Mucosa of gallbladder (tissue), 1 donor: ENCODE measurements at regions not wholly inside any gene's neighbourhood (a gene's known extent, or its start where the extent isn't known, plus 50 kb on each side); places are given as distances from the start of the nearest gene placed in this dataset.

Experiments used
- DNase-seq: peaks from one replicate; pipeline ENCODE4 v3.0.0-alpha.2; 2020; ENCODE audit warnings: low spot score
- donor health status: DM: no; HTN: no; CAD: no.

GRCh38 chr1:5340560-5341130, 651.6 kb downstream of the NPHP4 start:
- DNase-seq = no peak

- no peak for DNase-seq
These were observed 653.8 kb downstream of the NPHP4 start for GRCh38 chr1:5338466-5338865.

GRCh38 chr1:5333291-5333690, 658.9 kb downstream of the NPHP4 start:
- peak; percentile 76 for DNase-seq

- DNase-seq = no peak
These were observed 661.1 kb downstream of the NPHP4 start for GRCh38 chr1:5331101-5331500.

DNA sequence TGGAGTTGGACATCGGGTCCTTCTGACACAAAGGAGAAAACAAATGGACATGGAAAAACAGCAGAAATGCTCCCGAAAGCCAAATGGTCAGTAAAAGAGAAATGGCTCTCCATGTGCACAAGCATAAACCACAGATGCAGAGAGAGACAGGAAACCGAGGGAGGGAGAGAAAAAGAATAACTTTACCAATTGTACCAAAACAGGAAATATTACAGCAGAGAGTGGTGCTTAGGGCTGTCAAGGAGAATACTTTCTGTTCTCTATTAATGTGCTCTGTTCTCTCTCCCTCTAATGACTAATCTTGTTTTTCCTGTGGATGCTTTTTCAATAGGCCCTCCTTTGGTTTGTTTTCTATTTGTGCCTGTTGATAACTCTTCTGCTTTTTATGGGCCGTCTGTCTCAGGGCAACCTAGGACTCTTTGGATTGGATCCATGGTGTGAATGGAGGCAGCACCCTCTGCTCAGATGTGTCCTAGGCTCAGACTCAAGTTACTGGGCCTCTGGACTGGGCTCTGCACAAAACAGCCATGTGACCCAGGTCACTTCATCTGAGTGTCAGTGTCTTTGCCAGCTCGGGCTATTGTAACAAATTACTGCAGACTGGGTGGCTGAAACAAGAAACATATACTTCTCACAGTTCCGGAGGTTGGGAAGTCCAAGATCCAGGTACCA, 663.0 kb downstream of the NPHP4 start:
- DNase-seq = no peak

- no peak for DNase-seq
These were observed 667.3 kb downstream of the NPHP4 start for GRCh38 chr1:5324883-5325282.

DNA sequence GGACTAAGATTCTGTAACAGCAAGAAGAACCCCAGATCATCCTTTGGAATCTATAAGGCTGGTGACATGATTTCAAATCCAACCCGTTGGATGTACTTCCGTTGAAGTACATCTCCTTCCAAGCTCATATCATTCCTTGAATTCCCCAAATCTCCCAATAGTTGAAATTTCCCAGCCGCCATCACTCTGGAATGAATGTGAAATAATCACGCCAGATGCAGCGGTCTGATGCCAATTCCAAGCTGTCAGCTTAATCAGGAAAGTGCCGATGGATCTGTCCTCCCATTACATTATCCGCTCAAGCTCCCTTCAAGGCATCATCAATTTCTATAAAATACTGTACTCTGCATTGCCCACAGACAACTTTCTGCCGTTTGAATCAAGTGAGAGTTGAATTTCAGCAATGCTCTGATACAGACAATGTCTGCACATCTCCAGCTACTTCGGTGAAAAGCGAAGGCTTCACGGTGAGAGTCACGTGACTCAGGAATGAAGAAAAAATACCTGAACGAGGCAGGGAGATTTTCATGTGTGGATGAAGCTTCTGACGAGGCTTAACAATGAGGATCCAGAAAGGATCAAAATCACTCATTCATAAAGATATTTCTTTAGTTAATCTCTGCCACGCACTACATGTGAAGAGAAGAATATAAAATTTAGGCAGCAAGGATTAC, 663.9 kb downstream of the AJAP1 start:
- no peak for DNase-seq

- DNase-seq = no peak
These were observed 663.0 kb downstream of the AJAP1 start for GRCh38 chr1:5317391-5317790.

DNA sequence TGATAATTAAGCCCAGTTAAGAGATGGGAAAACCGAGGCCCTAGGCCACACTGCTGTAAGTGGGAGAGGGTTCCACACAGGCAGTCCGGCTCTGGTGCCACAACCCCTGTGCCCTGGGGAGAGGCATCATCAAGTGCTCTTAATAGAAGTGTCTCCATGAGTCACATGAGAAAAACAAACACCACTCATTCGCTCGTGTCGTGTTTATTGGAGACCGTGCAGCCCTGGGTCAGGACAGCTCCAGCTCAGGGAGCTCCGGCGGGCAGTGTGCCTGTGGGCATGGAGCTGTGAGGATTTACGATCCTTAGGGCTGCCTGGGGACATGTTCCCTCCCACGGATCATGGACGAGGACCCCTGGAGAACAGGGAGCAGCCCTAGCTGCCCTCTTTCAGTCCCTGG, 658.5 kb downstream of the AJAP1 start:
- no peak for DNase-seq

DNA sequence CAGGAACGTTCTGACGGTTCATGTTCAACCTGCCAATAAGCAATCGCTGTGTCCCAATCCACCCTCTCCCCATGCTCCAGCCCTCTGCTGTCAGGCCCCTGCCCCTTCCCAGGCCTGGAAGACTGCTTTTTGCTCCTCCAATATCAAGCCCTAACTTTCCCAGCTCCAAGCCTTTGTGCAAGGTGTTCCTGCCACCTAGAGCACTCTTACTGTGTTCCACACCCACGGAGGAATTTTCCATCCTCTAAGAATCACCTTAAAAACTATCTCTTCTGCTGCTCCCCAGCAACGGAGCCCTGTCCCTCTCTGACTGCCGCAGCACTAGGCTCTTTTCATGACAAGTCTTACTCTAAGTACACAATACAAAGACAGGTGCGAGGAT, 657.9 kb downstream of the AJAP1 start:
- no peak for DNase-seq

DNA sequence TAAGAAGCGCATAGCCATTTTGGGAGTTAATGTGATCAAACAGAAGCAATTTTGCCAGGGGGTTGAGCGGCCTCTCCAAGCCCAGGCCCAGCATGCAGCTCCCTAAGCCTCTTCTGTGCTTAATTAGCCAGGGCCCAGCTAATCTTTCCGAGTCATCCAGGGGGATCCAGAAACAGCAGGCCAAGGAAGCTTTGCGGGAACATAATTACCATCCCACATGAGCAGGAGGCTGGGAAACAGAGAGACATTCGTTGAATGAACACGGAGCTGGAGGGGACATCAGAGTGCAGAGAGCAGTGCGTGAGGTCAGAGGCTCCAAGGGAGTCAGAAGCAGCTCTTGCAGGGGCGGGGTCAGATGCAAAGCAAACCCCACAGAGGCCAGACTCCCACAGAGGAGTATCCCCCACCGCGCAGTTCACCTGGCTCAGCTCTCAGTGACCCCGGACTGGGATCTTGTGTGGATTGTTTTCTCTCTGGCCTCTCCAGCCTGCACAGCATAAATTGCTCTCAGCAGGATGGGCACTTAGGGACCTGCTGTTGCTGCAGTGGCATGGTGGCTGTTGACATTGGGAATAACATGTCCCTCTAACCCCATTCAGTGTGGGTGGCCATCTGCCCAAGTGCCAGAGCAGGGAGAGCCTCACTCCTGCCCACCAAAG, 657.4 kb downstream of the AJAP1 start:
- DNase-seq = no peak

- DNase-seq = no peak
These were observed 656.7 kb downstream of the AJAP1 start for GRCh38 chr1:5311147-5311546.

- DNase-seq = no peak
These were observed 653.8 kb downstream of the AJAP1 start for GRCh38 chr1:5308249-5308648.

DNA sequence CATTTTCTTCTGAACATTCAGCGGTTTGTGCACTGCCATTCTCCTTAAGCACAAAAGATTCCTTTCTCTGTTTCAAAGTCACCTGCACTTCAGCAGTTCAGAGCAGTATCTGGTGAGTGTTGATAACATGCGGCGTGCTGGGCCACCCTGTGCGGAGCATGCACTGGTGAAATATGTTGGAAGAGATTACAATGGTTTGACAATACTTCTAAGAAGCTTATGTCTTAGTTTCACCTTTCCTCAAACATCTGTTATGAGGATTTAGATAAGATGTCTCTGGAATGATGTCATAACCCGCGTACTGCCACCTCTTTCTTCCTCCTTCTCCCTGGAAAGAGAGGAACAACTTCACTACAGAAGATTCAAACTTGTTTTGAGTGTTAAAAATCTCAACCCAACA, 650.3 kb downstream of the AJAP1 start:
- no peak for DNase-seq

DNA sequence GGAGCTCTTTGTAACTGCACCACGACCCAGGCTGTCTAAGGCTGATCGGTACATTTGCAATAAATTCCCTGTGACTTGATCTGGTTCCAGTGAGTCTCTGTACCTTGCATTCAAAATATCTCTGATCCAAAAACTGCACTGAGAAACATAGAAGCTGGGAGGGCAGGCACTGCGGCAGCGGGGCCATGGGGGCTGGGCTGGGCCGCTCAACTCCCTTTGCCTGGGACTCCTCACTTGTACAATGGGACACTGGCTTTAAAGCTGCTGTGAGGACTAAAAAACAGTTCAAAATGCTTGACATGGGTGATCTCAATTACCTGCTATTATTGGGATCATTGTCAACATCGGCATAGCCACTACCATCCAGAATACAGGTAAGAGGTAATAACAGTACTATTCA, 644.0 kb downstream of the AJAP1 start:
- DNase-seq = no peak

- DNase-seq = no peak
These were observed 643.5 kb downstream of the AJAP1 start for GRCh38 chr1:5297886-5298239.

- DNase-seq = peak; percentile 29
These were observed 642.9 kb downstream of the AJAP1 start for GRCh38 chr1:5297180-5297885.

- no peak for DNase-seq
These were observed 642.3 kb downstream of the AJAP1 start for GRCh38 chr1:5296557-5297179.

GRCh38 chr1:5296095-5296494, 641.7 kb downstream of the AJAP1 start:
- DNase-seq = no peak

- no peak for DNase-seq
These were observed 637.5 kb downstream of the AJAP1 start for GRCh38 chr1:5291889-5292288.

DNA sequence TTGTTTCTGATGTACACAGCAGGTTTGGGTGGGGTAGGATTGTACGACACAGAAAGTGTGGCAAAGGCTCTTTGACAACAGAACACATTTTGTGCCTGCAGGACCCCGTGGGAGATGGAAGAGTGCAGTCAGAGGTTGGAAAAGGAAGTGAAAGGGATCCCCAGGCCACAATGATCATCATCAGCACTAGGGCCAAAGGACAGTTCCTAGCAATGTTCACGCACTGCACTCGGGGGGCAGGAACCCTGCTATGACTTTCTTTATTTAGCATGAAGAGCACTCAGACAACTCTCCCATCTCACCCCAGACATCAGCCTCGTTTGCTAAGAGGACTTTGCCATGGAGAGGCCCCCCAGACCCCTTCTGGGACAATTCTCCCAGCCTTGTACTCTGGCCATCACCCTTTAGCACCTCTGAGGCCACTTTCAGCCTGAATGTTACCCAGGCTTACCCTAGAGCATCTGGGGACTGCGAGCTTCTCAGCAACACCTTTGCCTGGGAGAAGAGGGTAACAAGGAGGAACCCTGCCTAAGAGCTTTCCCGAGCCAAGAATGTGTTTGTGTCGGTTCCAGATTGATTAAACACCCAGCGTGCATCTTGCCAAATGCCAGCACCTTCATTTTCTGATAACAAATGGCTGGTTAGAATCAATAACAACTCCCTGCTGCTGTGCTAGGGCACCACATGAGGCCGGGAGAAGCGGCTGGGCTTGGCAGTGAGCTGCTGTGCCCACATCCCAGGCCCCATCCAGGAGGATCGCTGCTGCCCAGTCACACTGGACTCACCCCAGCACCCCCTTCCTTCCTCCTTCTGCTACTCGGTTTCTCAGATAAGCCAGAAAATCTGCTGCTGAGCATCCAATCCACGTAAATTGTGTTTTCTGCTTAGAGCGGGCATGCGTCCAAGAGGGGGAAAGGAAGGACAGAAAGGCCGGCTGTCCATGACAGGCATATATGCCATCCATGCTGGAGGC, 633.1 kb downstream of the AJAP1 start:
- DNase-seq = peak; percentile 38
